ENCODE measurements at regions not wholly inside any gene's neighbourhood (a gene's known extent, or its start where the extent isn't known, plus 50 kb on each side); places are given as distances from the start of the nearest gene placed in this dataset.

DNA sequence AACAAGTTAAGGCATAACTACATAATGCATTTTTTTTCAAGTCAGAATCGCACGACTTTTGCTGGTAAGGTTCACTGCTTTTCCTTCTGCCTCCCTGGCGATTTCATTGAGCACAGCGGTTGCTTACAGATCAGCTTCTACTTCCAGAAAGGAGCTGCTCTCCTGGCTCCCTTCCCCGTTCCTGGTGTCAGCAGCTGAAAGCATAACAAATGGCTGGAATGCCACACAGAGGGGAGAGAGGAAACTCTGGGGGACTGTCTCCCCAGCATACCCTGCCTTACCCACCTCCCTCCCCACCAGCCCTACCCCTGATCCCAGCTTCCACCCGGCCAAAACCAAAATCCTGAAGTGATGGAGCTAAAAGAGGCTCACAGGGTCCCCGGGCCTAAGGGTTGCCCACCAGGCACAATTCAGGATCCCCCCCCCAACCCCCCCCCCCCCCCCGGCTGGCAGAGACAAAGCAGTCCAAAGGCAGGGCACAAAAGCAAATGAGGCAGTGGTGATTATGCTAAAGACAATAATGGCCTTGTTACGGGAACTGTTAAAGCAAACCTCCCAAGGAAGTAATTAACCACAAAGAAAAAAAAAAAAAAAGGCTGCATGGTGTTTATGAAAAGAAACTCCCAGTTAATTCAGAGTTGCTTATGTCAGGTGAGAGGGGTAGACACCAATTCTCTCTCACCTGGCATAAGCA lies 126.1 kb upstream of the WWC1 start:
- H3K4me3 Mint-ChIP-seq, result no peak overlapping the region

DNA sequence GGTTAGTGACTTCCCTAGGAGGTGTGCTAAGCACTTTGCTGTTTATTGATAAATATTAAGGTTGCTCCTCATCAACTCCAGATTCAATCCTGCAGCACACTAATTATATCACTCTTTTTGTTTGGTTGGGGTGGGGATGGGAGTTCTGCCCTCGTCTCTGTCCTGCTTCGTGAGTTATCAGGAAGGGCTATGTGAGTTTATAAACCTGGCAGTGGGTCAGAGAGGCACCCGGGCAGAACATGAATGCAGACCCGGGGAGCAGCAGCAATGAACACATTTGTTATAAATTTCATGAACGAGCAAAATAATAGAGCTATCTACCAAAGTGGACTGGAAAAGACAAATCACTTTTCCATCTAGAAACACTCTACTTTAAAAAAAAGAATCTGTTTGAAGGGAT lies 125.5 kb upstream of the WWC1 start:
- peaks cover 8% of the 10 kb centered on the region for H3K27me3 Mint-ChIP-seq
- no peak for DNase-seq
- no peaks in the 10 kb centered on the region for H3K36me3 Mint-ChIP-seq
- no peaks in the 10 kb centered on the region for H3K9me3 Mint-ChIP-seq
- no peak overlapping the region for H3K4me3 Mint-ChIP-seq
- H3K27ac Mint-ChIP-seq, result no peak overlapping the region
- CTCF ChIA-PET, result no interaction called here
- intact Hi-C loops (cut with micrococcal nuclease), result no loop called here
- peaks cover 3% of the 10 kb centered on the region for H3K4me1 Mint-ChIP-seq (ENCODE audit: low read depth)
- POLR2A ChIA-PET, result no interaction called here

More for the DNA sequence above, 126.1 kb upstream of the WWC1 start:
- POLR2A ChIA-PET, result no interaction called here
- intact Hi-C loops (cut with micrococcal nuclease), result no loop called here
- no peaks in the 10 kb centered on the region for H3K36me3 Mint-ChIP-seq
- CTCF ChIA-PET, result no interaction called here
- H3K9me3 Mint-ChIP-seq, result no peaks in the 10 kb centered on the region
- peaks cover 8% of the 10 kb centered on the region for H3K27me3 Mint-ChIP-seq
- no peak overlapping the region for H3K27ac Mint-ChIP-seq
- peaks cover 3% of the 10 kb centered on the region for H3K4me1 Mint-ChIP-seq (ENCODE audit: low read depth)
- no peak for DNase-seq

DNA sequence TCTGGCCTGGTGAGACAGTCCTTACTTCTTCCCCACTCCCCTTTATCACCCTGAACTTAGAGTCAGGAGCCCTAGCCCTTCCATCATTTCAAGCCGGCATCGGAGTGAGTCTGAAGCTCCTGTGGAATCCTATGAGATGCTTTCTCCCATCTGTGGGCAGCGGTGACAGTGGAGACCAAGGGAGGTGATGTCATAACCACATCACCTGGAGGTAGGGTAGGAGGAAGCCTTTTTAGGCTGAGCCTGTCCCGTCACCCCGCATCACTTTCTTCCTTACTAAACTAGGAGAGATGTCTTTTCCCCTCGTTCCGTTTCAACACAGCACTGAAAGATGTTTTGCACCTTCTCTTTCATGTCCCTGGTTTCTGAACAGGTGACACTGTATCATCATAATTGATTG lies 124.1 kb upstream of the WWC1 start:
- Mint-ChIP-seq H3K27ac (no peak overlapping the region), H3K4me1 (ENCODE audit: low read depth) (peaks cover 3% of the 10 kb centered on the region), H3K36me3 (no peaks in the 10 kb centered on the region), H3K9me3 (no peaks in the 10 kb centered on the region), H3K4me3 (no peak overlapping the region), H3K27me3 (peaks cover 8% of the 10 kb centered on the region)
- no peak for DNase-seq
- ChIA-PET CTCF (no interaction called here), POLR2A (no interaction called here)
- intact Hi-C loops (cut with micrococcal nuclease), result no loop called here

DNA sequence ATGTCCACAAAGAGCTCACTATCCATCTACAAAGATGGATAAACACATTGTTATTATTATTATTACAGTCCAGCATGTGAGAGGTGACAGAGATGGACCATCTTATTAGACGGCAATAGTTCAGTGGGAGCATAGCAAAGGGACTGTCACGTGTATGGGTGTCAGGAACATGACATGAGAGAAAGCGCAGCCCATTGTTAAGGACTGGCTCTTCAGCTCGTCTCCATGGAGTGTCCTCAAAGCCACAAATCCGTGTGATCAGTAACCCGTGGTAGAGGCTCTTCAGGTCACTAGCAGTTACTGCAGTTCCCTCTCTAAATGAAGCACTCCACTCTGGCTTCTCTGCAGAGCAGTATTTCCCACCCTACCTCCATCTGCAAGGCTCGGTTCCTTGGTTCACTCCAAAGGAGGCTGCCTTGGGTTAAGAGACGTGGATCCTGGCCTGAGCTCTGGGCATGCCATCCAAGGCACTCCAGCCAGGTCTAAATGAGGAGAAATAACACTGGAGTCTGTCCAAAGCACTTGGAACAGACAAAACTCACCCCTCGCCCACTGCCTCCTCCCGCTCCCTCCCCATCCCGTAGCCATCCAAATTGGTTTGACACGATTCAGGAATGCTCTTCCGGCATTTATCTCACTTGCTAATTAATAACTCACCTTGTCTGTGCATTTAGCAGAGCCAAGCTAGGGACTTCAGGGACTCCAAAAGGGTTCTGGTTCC lies 122.3 kb upstream of the WWC1 start:
- no peak overlapping the region for H3K4me3 Mint-ChIP-seq
- no peaks in the 10 kb centered on the region for H3K36me3 Mint-ChIP-seq
- H3K9me3 Mint-ChIP-seq, result no peaks in the 10 kb centered on the region
- no peak for DNase-seq
- ChIA-PET CTCF (no interaction called here), POLR2A (no interaction called here)
- intact Hi-C loops (cut with micrococcal nuclease), result no loop called here
- peaks cover 3% of the 10 kb centered on the region for H3K4me1 Mint-ChIP-seq (ENCODE audit: low read depth)
- no peak overlapping the region for H3K27ac Mint-ChIP-seq
- H3K27me3 Mint-ChIP-seq, result peaks cover 8% of the 10 kb centered on the region

DNA sequence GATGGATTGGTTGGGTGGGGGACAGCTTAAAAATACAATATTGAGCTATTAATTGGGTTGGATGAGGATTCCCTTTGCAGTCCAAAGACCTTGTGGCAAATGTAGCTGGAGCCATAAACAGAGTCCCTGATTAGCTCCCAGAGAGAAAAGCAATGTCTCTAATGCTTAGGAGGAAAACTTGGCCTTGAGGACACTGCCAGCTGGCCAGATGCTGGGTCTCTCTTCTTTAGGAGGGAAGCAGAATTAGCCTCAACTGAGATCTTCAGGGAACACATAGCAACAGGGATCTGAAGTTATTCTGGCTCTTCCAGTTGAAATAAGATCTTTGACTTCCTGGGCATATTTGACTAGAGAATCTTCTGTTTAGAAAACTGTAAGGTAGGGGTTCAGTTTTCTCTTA lies 121.7 kb upstream of the WWC1 start:
- H3K4me1 Mint-ChIP-seq (ENCODE audit: low read depth), result peaks cover 3% of the 10 kb centered on the region
- H3K36me3 Mint-ChIP-seq, result no peaks in the 10 kb centered on the region
- H3K9me3 Mint-ChIP-seq, result no peaks in the 10 kb centered on the region
- CTCF ChIA-PET, result no interaction called here
- intact Hi-C loops (cut with micrococcal nuclease), result no loop called here
- H3K27me3 Mint-ChIP-seq, result peaks cover 8% of the 10 kb centered on the region
- POLR2A ChIA-PET, result no interaction called here
- H3K27ac Mint-ChIP-seq, result no peak overlapping the region
- H3K4me3 Mint-ChIP-seq, result no peak overlapping the region
- no peak for DNase-seq

DNA sequence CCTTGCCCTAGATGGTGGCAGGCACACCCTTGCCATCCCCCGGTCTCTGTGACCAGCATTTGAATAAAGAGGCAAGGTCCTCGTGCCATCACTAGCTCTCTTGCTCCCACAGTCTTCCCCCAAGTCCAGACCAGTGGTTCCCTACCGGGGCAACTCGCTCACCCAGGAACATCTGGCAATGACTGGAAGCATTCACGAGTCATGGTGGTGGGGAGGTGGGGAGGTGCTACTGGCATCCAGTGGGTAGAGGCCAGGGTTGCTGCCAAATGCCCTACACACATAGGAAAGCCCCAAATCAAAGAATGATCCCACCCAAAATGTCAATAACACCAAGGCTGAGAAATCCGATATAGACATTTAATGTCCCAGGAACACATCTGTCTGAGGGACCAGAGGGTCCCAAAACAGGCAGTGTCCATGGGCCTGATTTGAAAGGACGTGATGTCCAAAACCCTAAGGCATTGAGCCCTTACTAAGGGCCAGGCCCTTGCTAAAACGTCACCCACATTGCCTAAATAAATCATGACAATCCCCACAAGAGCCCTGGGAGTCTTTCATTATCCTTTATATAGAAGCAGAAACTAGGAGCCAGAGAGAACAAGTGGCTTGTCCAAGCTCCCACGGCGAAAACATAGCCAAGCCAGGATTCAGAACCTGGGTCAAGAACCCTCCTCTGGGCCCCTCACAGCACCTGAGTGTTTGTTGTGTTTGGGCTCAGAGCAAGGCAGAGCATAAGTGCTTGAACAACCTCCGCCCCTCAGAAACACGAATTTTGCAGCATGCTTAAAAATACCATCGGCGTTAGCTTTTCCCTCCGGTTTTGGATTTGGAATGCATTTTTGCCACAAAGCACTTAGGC lies 119.3 kb upstream of the WWC1 start:
- H3K27ac Mint-ChIP-seq, result no peak overlapping the region
- no peaks in the 10 kb centered on the region for H3K4me1 Mint-ChIP-seq (ENCODE audit: low read depth)
- no peak overlapping the region for H3K4me3 Mint-ChIP-seq
- H3K36me3 Mint-ChIP-seq, result no peaks in the 10 kb centered on the region
- H3K9me3 Mint-ChIP-seq, result no peaks in the 10 kb centered on the region
- no peak for DNase-seq
- H3K27me3 Mint-ChIP-seq, result peaks cover 3% of the 10 kb centered on the region
- intact Hi-C loops (cut with micrococcal nuclease), result no loop called here
- ChIA-PET CTCF (no interaction called here), POLR2A (no interaction called here)

DNA sequence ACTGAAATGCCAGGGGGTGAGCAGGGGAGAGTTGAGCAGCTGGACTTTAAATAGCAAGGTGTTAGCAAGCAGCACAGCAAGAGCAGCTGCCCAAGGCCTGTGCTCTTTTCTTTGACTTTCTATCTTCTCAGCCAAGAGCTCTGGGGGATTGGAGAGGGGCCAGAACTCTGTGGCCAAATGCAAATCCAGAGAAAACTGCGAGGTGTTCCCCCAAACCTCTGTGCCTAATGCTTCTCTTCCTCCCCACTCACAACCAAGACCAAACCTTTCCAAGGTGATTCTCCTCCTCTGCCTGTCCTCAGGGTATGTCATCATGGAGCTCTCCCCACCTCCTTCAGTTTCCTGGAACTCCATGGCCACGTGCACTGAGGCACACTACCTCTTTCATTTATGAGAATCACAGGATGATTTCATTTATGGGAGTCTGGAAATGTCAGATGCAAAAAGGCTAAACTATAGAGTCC lies 118.7 kb upstream of the WWC1 start:
- ChIA-PET POLR2A (no interaction called here), CTCF (no interaction called here)
- Mint-ChIP-seq H3K27me3 (peaks cover 2% of the 10 kb centered on the region), H3K9me3 (no peaks in the 10 kb centered on the region), H3K4me3 (no peak overlapping the region), H3K27ac (no peak overlapping the region), H3K36me3 (no peaks in the 10 kb centered on the region), H3K4me1 (ENCODE audit: low read depth) (no peaks in the 10 kb centered on the region)
- no peak for DNase-seq
- intact Hi-C loops (cut with micrococcal nuclease), result no loop called here

DNA sequence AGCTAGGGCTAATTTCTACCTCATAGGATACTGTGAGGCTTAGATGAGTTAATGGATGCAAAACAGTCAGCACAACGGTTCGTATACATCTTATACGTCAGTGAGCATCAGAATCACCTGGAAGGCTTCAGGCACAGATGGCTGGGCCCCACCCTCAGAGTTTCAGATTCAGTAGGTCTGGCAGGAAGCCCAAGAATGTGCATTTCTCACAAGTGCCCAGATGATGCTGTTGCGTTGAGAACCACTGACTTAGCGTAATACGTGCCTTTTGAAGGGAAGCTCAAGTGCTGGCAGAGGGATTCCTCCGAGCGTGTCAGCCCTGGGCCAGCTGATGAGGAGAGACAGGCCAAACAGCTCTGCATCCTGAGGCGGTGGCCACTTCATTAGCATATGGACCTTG lies 117.1 kb upstream of the WWC1 start:
- ChIA-PET CTCF (no interaction called here), POLR2A (no interaction called here)
- H3K9me3 Mint-ChIP-seq, result no peaks in the 10 kb centered on the region
- intact Hi-C loops (cut with micrococcal nuclease), result no loop called here
- no peak overlapping the region for H3K4me3 Mint-ChIP-seq
- H3K36me3 Mint-ChIP-seq, result no peaks in the 10 kb centered on the region
- no peaks in the 10 kb centered on the region for H3K4me1 Mint-ChIP-seq (ENCODE audit: low read depth)
- no peak overlapping the region for H3K27ac Mint-ChIP-seq
- peak; percentile 36 for DNase-seq
- peaks cover 2% of the 10 kb centered on the region for H3K27me3 Mint-ChIP-seq

DNA sequence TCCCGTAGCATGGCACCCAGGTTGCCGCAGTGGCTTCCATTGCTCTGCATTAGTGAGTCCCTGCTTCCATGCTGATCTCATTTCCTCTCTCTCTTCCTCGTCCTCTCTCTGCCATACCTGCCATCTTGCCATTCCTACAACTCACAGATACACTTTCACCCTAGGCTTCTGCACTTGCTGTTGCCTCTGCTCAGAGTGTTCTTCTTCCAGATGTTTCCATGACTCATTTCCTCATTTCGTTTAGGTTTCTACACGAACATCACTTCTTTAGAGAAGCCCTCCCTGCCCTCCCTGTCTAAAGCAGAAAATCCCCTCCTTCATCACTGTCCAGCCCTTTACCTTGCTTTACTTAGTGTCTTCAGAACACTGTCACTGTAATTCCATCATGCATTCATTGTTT lies 115.2 kb upstream of the WWC1 start:
- CTCF ChIA-PET, result no interaction called here
- Mint-ChIP-seq H3K27me3 (no peaks in the 10 kb centered on the region), H3K27ac (no peak overlapping the region), H3K4me3 (no peak overlapping the region), H3K36me3 (no peaks in the 10 kb centered on the region), H3K4me1 (ENCODE audit: low read depth) (no peaks in the 10 kb centered on the region), H3K9me3 (no peaks in the 10 kb centered on the region)
- no peak for DNase-seq
- POLR2A ChIA-PET, result no interaction called here
- intact Hi-C loops (cut with micrococcal nuclease), result no loop called here

DNA sequence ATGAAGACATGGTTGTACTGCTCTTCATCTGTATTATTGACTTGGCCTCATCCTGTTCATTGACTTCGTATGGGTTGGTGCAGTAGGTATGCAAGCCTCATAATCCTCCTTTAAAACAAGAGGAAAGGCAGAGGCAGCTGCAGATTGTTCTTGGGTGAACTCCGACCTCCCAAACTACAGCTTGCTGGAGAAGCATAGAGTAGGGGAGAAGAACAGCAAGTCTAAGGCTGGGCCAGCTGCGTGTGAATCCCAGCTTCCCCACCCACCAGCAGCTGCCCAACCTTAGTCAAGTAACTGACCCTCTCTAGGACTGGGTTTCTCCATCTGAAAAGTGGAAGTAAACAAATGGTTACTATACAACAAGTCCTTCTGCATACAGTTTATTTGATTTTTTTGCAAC lies 114.5 kb upstream of the WWC1 start:
- intact Hi-C loops (cut with micrococcal nuclease), result no loop called here
- Mint-ChIP-seq H3K27ac (no peak overlapping the region), H3K4me1 (ENCODE audit: low read depth) (no peaks in the 10 kb centered on the region), H3K36me3 (no peaks in the 10 kb centered on the region), H3K9me3 (no peaks in the 10 kb centered on the region), H3K27me3 (no peaks in the 10 kb centered on the region), H3K4me3 (no peak overlapping the region)
- CTCF ChIA-PET, result no interaction called here
- DNase-seq, result no peak
- POLR2A ChIA-PET, result no interaction called here

DNA sequence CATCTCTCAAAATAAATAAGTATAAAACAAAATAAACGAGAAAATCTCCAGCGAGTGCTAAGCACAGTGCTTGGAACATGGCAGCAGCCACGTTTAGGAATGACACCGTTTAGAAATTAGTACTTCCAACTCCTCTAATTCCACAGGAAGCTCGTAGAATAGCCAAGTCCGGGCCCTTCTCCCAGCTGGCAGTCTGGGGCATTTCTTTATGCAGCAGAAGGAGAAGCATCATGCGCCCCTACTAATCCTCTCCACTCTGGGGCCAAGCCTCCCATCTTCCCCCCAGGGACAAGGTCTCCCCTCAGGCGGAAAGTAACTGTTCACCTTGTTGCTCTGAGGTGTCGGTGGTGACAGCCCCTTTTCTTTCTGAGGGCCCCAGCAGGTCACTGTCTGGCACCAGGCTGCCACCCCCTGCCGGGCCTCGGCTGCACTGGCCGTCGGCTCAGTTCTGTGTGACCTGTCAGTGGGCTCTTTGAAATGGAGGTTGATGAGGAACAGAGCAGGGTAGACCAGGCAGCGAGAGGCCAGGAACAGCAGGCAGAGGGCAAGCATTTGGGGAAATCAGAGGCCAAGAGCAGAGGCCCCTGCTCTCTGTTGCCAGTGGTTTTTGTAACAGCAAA lies 113.5 kb upstream of the WWC1 start:
- Mint-ChIP-seq H3K4me3 (no peak overlapping the region), H3K27ac (no peak overlapping the region), H3K36me3 (no peaks in the 10 kb centered on the region), H3K9me3 (no peaks in the 10 kb centered on the region), H3K4me1 (ENCODE audit: low read depth) (no peaks in the 10 kb centered on the region), H3K27me3 (no peaks in the 10 kb centered on the region)
- POLR2A ChIA-PET, result no interaction called here
- CTCF ChIA-PET, result no interaction called here
- intact Hi-C loops (cut with micrococcal nuclease), result no loop called here
- DNase-seq, result no peak

DNA sequence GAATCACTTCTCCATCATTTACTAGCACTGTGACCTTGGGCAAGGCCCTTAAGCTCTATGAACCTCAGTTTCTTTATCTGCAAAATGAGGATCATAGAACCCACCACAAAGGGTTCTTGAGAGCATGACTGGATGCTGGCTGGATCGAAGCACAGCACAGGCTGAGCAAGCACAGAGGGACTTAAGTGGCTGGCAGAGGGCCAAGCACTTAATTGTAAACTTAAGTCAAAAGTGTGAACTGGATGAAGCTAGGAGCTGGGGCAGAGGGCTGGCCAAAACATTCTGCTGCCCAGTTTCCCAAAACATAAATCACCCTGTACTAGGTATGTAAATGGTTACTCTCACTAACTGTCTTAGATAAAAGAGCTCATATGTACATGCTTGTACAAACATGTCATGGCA lies 112.3 kb upstream of the WWC1 start:
- ChIA-PET CTCF (no interaction called here), POLR2A (no interaction called here)
- Mint-ChIP-seq H3K4me3 (no peak overlapping the region), H3K4me1 (ENCODE audit: low read depth) (no peaks in the 10 kb centered on the region), H3K9me3 (no peaks in the 10 kb centered on the region), H3K27ac (no peak overlapping the region), H3K27me3 (no peaks in the 10 kb centered on the region), H3K36me3 (no peaks in the 10 kb centered on the region)
- no peak for DNase-seq
- intact Hi-C loops (cut with micrococcal nuclease), result no loop called here
